Tibial artery (tissue), 4 donors: ENCODE measurements at regions not wholly inside any gene's neighbourhood (a gene's known extent, or its start where the extent isn't known, plus 50 kb on each side); places are given as distances from the start of the nearest gene placed in this dataset.

ENCODE experiments used
- DNase-seq, 2 donors: peaks; one replicate each; pipeline ENCODE4 v3.0.0-alpha.2; 2019
- H3K27ac ChIP-seq, 2 donors: fragments of 200-600 bp; sonication (generic) in 1 of 2; 1 replicate in 1 of 2; 2 replicates in 1 of 2; pipeline ENCODE4 v1.5.1; 2018 to 2019; ENCODE audit warnings: mild to moderate bottlenecking in 1 of 2
- H3K27me3 ChIP-seq, 2 donors: fragments of 200-600 bp; sonication (generic) in 1 of 2; one replicate each; pipeline versions ENCODE4 v1.5.1 to v1.6.0; 2016 to 2019
- H3K36me3 ChIP-seq, 3 donors: fragments of 200-600 bp; sonication (generic) in 2 of 3; one replicate each; pipeline ENCODE4 v1.5.1; 2016 to 2019; ENCODE audit warnings: mild to moderate bottlenecking in 2 of 3
- H3K4me1 ChIP-seq, 4 donors: fragments of 200-600 bp; sonication (generic) in 2 of 4; 1 replicate in 3 of 4; 2 replicates in 1 of 4; pipeline ENCODE4 v1.5.1; 2016 to 2019
- H3K4me3 ChIP-seq, 2 donors: fragments of 200-600 bp; sonication (generic) in 1 of 2; 1 replicate in 1 of 2; 2 replicates in 1 of 2; pipeline ENCODE4 v1.5.1; 2018 to 2019; ENCODE audit warnings: mild to moderate bottlenecking in 2 of 2
- H3K9me3 ChIP-seq, 3 donors: fragments of 200-600 bp; sonication (generic) in 1 of 3; one replicate each; pipeline ENCODE4 v1.5.1; 2016 to 2019
- intact Hi-C: fragments of 100-400 bp; cut with DNase I; formaldehyde crosslinking; loops from one replicate; pipeline ENCODE4 v1.15.0; 2023; ENCODE audit warnings: low total_unique reads
- TF ChIP-seq, protein P1 (sequence below), 2 experiments: fragments of 200-600 bp in 1 of 2; fragments of 450-650 bp in 1 of 2; IDR thresholded peaks; one replicate each; pipeline ENCODE4 v1.5.1; 2017 to 2019; ENCODE audit warnings: antibody characterized with exemption in 2 of 2, mild to moderate bottlenecking in 1 of 2, moderate library complexity in 1 of 2

DNA sequence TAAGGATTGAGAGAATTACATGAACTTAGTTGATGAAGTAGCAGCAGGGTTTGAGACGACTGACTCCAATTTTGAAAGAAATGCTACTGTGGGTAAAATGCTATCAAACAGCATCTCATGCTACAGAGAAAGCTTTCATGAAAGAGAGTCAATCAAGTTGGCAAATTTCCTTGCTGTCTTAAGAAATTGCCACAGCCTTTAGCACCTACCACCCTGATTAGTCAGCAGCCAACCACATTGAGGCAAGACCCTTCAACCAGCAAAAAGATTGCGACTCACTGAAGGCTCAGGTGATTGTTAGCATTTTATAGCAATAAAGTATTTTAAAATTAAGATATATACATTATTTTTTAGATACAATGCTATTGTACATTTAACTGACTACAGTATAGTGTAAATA is 80.9 kb downstream of the RAP2B start:
- DNase-seq: no peak
- Histone ChIP-seq H3K27ac (no peak overlapping the region), H3K36me3 (no peaks in the 10 kb centered on the region), H3K4me3 (no peak overlapping the region), H3K9me3 (no peaks in the 10 kb centered on the region), H3K27me3 (no peaks in the 10 kb centered on the region), H3K4me1 (peaks cover 0 to 15% (median 4%) of the 10 kb centered on the region in 4 donors)
- TF ChIP-seq, protein P1, sequence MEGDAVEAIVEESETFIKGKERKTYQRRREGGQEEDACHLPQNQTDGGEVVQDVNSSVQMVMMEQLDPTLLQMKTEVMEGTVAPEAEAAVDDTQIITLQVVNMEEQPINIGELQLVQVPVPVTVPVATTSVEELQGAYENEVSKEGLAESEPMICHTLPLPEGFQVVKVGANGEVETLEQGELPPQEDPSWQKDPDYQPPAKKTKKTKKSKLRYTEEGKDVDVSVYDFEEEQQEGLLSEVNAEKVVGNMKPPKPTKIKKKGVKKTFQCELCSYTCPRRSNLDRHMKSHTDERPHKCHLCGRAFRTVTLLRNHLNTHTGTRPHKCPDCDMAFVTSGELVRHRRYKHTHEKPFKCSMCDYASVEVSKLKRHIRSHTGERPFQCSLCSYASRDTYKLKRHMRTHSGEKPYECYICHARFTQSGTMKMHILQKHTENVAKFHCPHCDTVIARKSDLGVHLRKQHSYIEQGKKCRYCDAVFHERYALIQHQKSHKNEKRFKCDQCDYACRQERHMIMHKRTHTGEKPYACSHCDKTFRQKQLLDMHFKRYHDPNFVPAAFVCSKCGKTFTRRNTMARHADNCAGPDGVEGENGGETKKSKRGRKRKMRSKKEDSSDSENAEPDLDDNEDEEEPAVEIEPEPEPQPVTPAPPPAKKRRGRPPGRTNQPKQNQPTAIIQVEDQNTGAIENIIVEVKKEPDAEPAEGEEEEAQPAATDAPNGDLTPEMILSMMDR (IDR thresholded peaks at IDR 0.05): no peak
- intact Hi-C loops: no loop called here

DNA sequence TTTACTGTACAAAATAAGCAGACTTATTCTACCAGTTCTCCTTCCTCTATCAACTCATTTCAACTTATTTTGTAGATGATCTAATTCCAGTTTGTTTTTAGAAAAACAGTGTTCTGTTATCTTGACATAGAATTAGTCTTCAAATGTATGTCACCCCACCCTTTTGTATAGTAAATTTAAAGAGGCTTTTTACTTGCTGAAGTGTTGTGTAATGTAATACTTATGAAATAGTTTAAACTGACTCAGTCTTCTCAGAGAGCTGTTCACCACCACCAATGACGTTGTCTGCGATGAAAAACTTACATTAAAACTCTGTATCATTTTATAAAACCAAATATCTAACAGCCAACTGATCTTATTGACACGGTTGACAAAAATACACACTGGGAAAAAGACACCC is 82.9 kb downstream of the RAP2B start:
- DNase-seq: no peak
- intact Hi-C loops: no loop called here
- Histone ChIP-seq H3K27ac (no peak overlapping the region), H3K4me1 (peaks cover 0 to 15% (median 4%) of the 10 kb centered on the region in 4 donors), H3K27me3 (no peaks in the 10 kb centered on the region), H3K9me3 (no peaks in the 10 kb centered on the region), H3K4me3 (no peak overlapping the region), H3K36me3 (no peaks in the 10 kb centered on the region)
- TF ChIP-seq, protein P1 (IDR thresholded peaks at IDR 0.05): no peak

DNA sequence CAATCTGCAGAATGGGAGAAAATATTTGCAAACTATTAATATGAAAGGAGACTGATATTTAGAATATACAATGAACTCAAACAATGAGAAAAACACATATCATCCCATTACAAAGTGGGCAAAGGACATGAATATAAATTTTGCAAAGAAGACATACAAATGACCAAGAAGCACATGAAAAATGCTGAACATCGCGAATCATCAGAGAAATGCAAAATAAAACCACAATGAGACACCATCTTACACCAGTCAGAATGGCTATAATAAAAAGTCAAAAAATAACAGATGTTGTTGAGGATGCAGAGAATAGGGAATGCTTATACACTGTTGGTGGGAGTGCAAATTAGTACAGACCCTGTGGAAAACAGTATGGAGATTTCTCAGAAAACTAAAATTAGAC is 83.6 kb downstream of the RAP2B start:
- DNase-seq: no peak
- H3K9me3 ChIP-seq: no peaks in the 10 kb centered on the region
- intact Hi-C loops: no loop called here

DNA sequence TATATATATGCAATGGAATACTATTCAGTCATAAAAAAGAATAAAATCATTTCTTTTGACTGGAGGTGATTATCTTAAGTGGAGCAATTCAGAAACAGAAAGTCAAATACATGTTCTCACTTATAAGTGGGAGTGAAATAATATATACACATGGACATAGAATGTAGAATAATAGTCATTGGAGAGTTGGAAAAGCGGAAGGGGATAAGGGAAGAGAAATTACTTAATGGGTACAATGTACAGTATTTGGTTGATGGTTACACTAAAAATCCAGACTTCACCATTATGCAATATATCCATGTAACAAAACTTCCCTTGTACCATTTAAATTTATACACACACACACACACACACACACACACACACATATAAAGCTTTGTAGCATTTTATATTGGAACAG is 84.3 kb downstream of the RAP2B start:
- no peaks in the 10 kb centered on the region for H3K36me3 ChIP-seq
- peaks cover 0 to 15% (median 4%) of the 10 kb centered on the region in 4 donors for H3K4me1 ChIP-seq
- intact Hi-C loops: no loop called here
- H3K27ac ChIP-seq: peak overlapping the region; percentile 31 to 36
- TF ChIP-seq, protein P1 (IDR thresholded peaks at IDR 0.05): no peak
- no peak overlapping the region for H3K4me3 ChIP-seq
- H3K9me3 ChIP-seq: no peaks in the 10 kb centered on the region
- DNase-seq: no peak
- no peaks in the 10 kb centered on the region for H3K27me3 ChIP-seq

More for the DNA sequence above, 83.6 kb downstream of the RAP2B start:
- peaks cover 0 to 15% (median 4%) of the 10 kb centered on the region in 4 donors for H3K4me1 ChIP-seq
- H3K27ac ChIP-seq: no peak overlapping the region
- H3K36me3 ChIP-seq: no peaks in the 10 kb centered on the region
- H3K27me3 ChIP-seq: no peaks in the 10 kb centered on the region
- no peak overlapping the region for H3K4me3 ChIP-seq
- TF ChIP-seq, protein P1 (IDR thresholded peaks at IDR 0.05): no peak

DNA sequence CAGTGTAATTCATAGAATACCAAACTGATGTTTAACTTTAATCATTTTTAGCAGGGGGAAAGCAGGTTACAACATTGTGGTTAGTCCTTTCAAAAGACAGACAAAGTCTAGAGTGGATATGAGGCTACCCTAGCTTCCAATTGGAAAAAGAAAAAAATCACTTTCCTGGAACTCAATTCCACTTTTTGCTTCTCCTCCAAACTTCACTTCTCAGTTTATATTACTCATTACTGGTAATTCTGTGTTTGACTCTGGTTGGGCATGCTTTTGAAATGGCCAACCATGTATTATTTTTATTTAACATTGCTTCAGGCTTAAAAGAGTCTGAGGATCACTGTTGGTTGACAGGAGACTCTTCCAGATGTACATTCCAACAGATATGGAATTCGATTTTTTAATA is 84.8 kb downstream of the RAP2B start:
- H3K9me3 ChIP-seq: no peaks in the 10 kb centered on the region
- TF ChIP-seq, protein P1 (IDR thresholded peaks at IDR 0.05): no peak
- H3K4me3 ChIP-seq: no peak overlapping the region
- peak overlapping the region; percentile 31 to 36 for H3K27ac ChIP-seq
- DNase-seq: no peak
- intact Hi-C loops: no loop called here
- no peaks in the 10 kb centered on the region for H3K27me3 ChIP-seq
- peaks cover 0 to 15% (median 4%) of the 10 kb centered on the region in 4 donors for H3K4me1 ChIP-seq
- H3K36me3 ChIP-seq: no peaks in the 10 kb centered on the region
